Suprapubic skin (tissue), 4 donors: ENCODE measurements at regions not wholly inside any gene's neighbourhood (a gene's known extent, or its start where the extent isn't known, plus 50 kb on each side); places are given as distances from the start of the nearest gene placed in this dataset.
"Not testable (repeated sequence)": the region's sequence is repeated elsewhere in the genome, so short reads cannot be mapped to it uniquely, and the experiment has no call there.

ENCODE experiments used
- DNase-seq, 2 donors: peaks; one replicate each; pipeline ENCODE4 v3.0.0-alpha.2; 2019; ENCODE audit warnings: low spot score in 2 of 2
- H3K27ac ChIP-seq: fragments of 200-600 bp; sonication (generic); one replicate; pipeline ENCODE4 v1.5.1; 2019
- H3K27me3 ChIP-seq: fragments of 200-600 bp; sonication (generic); one replicate; pipeline ENCODE4 v1.5.1; 2019
- H3K36me3 ChIP-seq: fragments of 200-600 bp; sonication (generic); one replicate; pipeline ENCODE4 v1.5.1; 2019
- H3K4me1 ChIP-seq: fragments of 200-600 bp; sonication (generic); one replicate; pipeline ENCODE4 v1.5.1; 2019
- H3K4me3 ChIP-seq: fragments of 200-600 bp; sonication (generic); one replicate; pipeline ENCODE4 v1.5.1; 2019; ENCODE audit warnings: mild to moderate bottlenecking
- H3K9me3 ChIP-seq: fragments of 200-600 bp; sonication (generic); one replicate; pipeline ENCODE4 v1.5.1; 2019
- EP300 ChIP-seq: sonication (generic); formaldehyde crosslinking; IDR thresholded peaks from one replicate; pipeline ENCODE4 v1.6.1; 2017; ENCODE audit warnings: antibody characterized with exemption
- POLR2A ChIP-seq, 2 donors: fragments of 450-650 bp; IDR thresholded peaks; one replicate each; pipeline ENCODE4 v1.6.1; 2017; ENCODE audit warnings: antibody characterized with exemption in 2 of 2, mild to moderate bottlenecking in 2 of 2, moderate library complexity in 2 of 2
- POLR2AphosphoS5 ChIP-seq, 3 donors: sonication (generic); formaldehyde crosslinking; IDR thresholded peaks; one replicate each; pipeline ENCODE4 v1.6.1; 2017; ENCODE audit warnings: antibody characterized with exemption in 3 of 3
- WGBS: methylation state at CpG from one replicate; pipeline ENCODE4 v1.1.5; 2018; 5-methylcytosine and 5-hydroxymethylcytosine counted together
- TF ChIP-seq, protein P1 (sequence below), 2 donors: fragments of 200-600 bp in 1 of 2; fragments of 450-650 bp in 1 of 2; sonication (generic) in 1 of 2; IDR thresholded peaks; one replicate each; pipeline ENCODE4 v1.5.1; 2016 to 2019; ENCODE audit warnings: antibody characterized with exemption in 2 of 2, mild to moderate bottlenecking in 1 of 2, moderate library complexity in 1 of 2

GRCh38 chr3:90207353-90208097, 1100.1 kb downstream of the EPHA3 start:
- H3K9me3 ChIP-seq, H3K4me3 ChIP-seq, H3K36me3 ChIP-seq, H3K27me3 ChIP-seq, DNase-seq, H3K4me1 ChIP-seq: not testable (repeated sequence)
- 41% methylated on average over 5 of the region's 5 CpGs for WGBS
- H3K27ac ChIP-seq: peak overlapping the region; percentile 80

DNA sequence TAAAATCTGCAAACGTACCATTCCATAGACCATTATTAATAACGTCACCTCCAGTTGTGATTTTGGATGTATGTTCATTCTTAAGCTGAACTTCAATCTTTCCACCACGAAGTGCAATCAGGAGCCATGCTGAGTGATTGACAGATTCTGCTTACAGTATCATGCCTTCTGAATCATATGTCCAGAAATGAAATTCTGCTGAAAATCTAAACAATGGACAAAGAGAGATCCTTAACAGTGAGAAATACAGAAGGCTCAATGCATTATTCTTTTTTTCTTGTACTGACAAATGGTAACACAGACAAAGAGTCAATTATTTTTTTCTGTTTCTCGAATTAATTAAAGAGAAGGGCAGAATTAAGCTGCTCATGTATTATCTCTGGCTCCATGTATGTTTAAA, 1114.5 kb downstream of the EPHA3 start:
- TF ChIP-seq POLR2AphosphoS5 (IDR thresholded peaks at IDR 0.05): no peak
- TF ChIP-seq EP300: no peak
- TF ChIP-seq, protein P1, sequence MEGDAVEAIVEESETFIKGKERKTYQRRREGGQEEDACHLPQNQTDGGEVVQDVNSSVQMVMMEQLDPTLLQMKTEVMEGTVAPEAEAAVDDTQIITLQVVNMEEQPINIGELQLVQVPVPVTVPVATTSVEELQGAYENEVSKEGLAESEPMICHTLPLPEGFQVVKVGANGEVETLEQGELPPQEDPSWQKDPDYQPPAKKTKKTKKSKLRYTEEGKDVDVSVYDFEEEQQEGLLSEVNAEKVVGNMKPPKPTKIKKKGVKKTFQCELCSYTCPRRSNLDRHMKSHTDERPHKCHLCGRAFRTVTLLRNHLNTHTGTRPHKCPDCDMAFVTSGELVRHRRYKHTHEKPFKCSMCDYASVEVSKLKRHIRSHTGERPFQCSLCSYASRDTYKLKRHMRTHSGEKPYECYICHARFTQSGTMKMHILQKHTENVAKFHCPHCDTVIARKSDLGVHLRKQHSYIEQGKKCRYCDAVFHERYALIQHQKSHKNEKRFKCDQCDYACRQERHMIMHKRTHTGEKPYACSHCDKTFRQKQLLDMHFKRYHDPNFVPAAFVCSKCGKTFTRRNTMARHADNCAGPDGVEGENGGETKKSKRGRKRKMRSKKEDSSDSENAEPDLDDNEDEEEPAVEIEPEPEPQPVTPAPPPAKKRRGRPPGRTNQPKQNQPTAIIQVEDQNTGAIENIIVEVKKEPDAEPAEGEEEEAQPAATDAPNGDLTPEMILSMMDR (IDR thresholded peaks at IDR 0.05): no peak
- TF ChIP-seq POLR2A (IDR thresholded peaks at IDR 0.05): no peak
- Histone ChIP-seq H3K9me3 (no peaks in the 10 kb centered on the region), H3K36me3 (no peaks in the 10 kb centered on the region), H3K4me3 (no peak overlapping the region), H3K4me1 (no peaks in the 10 kb centered on the region), H3K27me3 (no peaks in the 10 kb centered on the region), H3K27ac (no peak overlapping the region)
- WGBS: 49% methylated on average over 4 of the region's 4 CpGs
- no peak for DNase-seq

GRCh38 chr3:90241481-90241880, 1134.1 kb downstream of the EPHA3 start:
- 31% methylated on average over 1 of the region's 1 CpG for WGBS
- H3K4me1 ChIP-seq: no peaks in the 10 kb centered on the region
- H3K9me3 ChIP-seq: peaks cover 6% of the 10 kb centered on the region
- H3K27me3 ChIP-seq: no peaks in the 10 kb centered on the region
- TF ChIP-seq, protein P1 (IDR thresholded peaks at IDR 0.05): no peak
- TF ChIP-seq POLR2A (IDR thresholded peaks at IDR 0.05): no peak
- TF ChIP-seq POLR2AphosphoS5 (IDR thresholded peaks at IDR 0.05): no peak
- no peak for TF ChIP-seq EP300
- DNase-seq: no peak
- no peak overlapping the region for H3K27ac ChIP-seq
- H3K36me3 ChIP-seq: no peaks in the 10 kb centered on the region
- H3K4me3 ChIP-seq: no peak overlapping the region

DNA sequence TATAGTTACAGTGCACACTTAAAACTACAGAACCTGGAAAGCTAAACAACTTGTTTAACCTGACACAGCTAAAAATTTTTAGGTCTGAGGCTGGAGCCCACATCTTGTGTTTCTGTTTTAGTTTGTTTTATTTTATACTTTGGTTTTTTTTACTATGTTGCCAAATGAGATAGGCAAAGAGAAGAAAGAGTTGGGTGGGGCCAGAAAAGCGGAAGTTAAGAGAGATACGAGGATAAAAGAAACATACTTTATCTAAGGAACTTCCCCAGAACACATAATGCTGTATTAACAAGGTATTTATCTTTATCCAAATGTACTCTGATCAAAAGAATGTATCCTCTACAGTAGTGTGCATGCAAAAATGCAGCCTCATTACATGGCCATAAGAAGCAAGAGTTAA, 1145.7 kb downstream of the EPHA3 start:
- Histone ChIP-seq H3K4me1 (no peaks in the 10 kb centered on the region), H3K4me3 (no peak overlapping the region), H3K27ac (no peak overlapping the region), H3K27me3 (no peaks in the 10 kb centered on the region), H3K36me3 (no peaks in the 10 kb centered on the region), H3K9me3 (no peaks in the 10 kb centered on the region)
- TF ChIP-seq, protein P1 (IDR thresholded peaks at IDR 0.05): no peak
- TF ChIP-seq POLR2A (IDR thresholded peaks at IDR 0.05) (no peak), EP300 (no peak), POLR2AphosphoS5 (IDR thresholded peaks at IDR 0.05) (no peak)
- no peak for DNase-seq
- WGBS: 54% methylated on average over 2 of the region's 2 CpGs

- WGBS: 83% methylated on average over 6 of the region's 6 CpGs
- H3K27ac ChIP-seq: no peak overlapping the region
- no peak for DNase-seq
- H3K4me3 ChIP-seq: no peak overlapping the region
- no peaks in the 10 kb centered on the region for H3K4me1 ChIP-seq
- H3K27me3 ChIP-seq: no peaks in the 10 kb centered on the region
- no peak for TF ChIP-seq POLR2A (IDR thresholded peaks at IDR 0.05)
- peaks cover 6% of the 10 kb centered on the region for H3K9me3 ChIP-seq
- H3K36me3 ChIP-seq: no peaks in the 10 kb centered on the region
These were observed 1154.3 kb downstream of the EPHA3 start for GRCh38 chr3:90261481-90262433.
